ENCODE measurements at regions not wholly inside any gene's neighbourhood (a gene's known extent, or its start where the extent isn't known, plus 50 kb on each side); places are given as distances from the start of the nearest gene placed in this dataset.

- TF ChIP-seq CTCF (IDR thresholded peaks at IDR 0.05) (peak; percentile 42), ZFX (IDR thresholded peaks at IDR 0.05; ENCODE audit: borderline replicate concordance) (no peak)
Observed at GRCh38 chr5:53335115-53335514, 145.3 kb upstream of the FST start.
